Right lung (tissue), 2 donors: ENCODE measurements at regions not wholly inside any gene's neighbourhood (a gene's known extent, or its start where the extent isn't known, plus 50 kb on each side); places are given as distances from the start of the nearest gene placed in this dataset.
"Not testable (repeated sequence)": the region's sequence is repeated elsewhere in the genome, so short reads cannot be mapped to it uniquely, and the experiment has no call there.

Experiments used
- DNase-seq, 2 donors: peaks; one replicate each; pipeline ENCODE4 v3.0.0-alpha.2; 2013

GRCh38 chr12:58647495-58647894 is 272.8 kb downstream of the LRIG3 start:
- no peak for DNase-seq

- no peak for DNase-seq
These were observed 272.1 kb downstream of the LRIG3 start for GRCh38 chr12:58648176-58648575.

- no peak for DNase-seq
These were observed 268.5 kb downstream of the LRIG3 start for GRCh38 chr12:58651850-58652249.

DNA sequence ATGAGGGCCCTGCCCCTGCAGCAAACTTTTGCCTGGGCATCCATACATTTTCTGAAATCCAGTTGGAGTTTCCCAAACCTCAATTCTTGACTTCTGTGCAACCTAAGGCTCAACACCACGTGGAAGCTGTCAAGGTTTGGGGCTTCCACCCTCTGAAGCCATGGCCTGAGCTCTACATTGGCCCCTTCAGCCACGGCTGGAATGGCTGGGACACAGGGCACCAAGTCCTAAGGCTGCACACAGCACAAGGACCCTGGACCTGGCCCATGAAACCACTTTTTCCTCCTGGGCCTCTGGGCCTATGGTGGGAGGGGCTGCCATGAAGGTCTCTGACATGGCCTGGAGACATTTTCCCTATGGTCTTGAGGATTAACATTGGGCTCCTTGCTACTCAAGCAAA is 266.3 kb downstream of the LRIG3 start:
- DNase-seq: no peak

DNA sequence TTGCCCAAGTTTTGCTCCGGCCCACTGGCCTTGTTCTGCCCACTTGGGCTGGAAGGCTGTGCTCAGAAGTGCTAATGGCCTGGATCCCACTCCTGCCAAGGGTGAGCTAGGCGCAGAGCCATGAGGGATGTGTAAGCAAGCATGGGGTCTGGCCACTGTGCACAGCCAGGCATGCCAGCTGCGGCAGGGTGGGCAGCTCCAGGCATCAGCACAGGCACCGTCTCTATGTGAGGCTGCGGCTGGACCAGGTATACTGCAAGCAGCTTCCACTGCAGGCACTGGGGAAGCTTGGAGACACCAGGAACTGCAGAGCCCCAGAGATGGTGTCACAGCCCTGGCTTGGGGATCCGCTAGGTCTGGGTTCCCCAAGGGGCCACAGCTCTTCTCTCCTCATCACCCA is 264.9 kb downstream of the LRIG3 start:
- no peak for DNase-seq

DNA sequence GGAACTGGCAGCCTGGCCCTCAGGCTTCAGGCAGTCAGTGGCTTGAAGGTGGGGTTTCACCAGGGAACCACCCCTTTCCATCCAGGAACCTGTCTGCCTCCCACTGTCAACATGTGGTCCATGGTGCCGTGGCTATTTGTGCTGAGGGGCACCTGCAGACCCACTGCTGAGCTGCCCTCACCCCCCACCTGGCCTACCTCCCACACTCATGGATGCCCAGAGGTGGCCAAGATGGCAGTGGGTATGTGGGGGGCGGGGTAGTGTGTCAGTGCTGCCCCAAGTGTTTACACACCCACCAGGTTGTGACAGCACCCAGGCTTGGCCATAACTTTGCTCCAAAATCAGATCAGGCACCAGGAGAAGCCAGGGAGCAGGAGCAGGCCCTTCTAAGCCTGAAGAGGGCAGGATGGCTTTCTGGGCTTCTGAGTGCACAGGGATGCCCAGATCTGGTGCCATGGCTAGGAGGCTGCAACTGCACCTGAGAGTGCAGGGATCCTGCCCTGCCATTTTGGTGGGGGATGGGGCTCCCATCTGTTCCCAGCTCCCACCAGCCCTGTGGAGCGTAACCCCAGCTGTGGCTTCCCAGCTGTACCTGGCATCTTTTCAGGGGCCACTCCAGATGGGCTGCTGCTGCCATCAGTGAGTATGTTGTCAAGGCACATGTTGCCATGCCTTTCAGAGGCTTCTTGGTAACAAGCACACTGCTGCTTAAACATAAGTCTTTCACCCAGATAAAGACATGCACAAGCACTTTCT is 263.9 kb downstream of the LRIG3 start:
- DNase-seq: no peak

GRCh38 chr12:58657190-58657589 is 263.1 kb downstream of the LRIG3 start:
- no peak for DNase-seq

DNA sequence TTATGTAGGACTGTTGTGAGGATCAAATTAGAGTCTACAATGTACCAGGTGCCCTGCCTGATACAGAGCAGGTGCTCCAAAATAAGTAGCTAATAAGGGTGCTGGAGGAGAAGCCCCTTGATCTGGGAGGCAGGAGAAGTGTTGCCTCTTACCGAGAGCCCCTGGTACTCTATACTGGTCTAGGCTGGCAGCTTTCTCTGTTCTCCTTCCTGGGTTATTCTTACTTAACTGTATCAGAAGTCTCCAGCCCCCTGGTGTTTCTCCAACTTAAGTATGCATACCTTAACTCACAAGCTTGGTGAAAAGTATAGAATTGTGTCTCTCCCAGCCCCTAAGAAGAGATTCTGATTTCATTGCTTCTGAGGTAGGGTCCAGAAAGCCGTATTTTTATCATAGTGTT is 254.9 kb downstream of the LRIG3 start:
- DNase-seq: no peak

GRCh38 chr12:58668233-58668632 is 252.1 kb downstream of the LRIG3 start:
- DNase-seq: no peak

- no peak for DNase-seq
These were observed 251.4 kb downstream of the LRIG3 start for GRCh38 chr12:58668871-58669270.

DNA sequence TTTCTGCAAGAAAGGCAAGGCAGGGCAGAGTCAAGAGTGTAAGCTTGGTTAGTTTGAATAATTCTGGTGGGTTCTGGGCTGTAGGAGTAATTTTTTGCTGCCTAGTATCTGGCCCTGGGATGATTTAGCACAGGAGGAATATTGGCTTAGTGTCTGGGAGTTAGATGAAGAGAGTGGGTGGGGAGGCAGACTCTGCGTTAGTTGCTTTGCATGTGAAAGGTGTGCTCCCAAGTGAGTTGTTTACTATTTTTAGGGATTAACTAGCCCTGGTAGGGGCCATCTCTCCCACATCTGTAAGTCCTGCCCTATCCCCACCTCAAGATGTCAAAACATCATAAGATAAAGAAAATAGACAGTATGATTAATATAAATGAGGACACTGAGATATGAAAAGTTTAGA is 249.7 kb downstream of the LRIG3 start:
- DNase-seq: no peak

DNA sequence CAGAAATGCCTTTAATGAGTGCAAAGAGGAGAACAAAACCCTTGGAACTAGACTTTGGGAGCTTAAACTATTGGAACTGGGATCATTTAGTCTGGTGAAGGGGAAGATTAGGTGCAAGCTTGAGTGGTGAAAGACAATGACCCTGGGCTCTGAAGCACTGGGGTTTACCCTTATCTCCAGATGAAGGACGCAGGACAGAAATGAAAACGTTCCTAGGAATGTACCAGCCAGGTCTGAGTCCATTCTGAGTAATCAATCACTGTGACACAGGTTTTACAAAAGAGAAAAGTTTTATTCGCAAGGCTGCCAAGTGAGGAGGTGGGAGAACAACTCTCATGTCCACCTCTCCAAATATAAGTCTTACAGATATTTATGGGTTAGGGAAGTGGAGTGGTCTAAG is 249.1 kb downstream of the LRIG3 start:
- no peak for DNase-seq

- no peak for DNase-seq
These were observed 247.3 kb downstream of the LRIG3 start for GRCh38 chr12:58673021-58673420.

- DNase-seq: not testable (repeated sequence)
These were observed 242.5 kb downstream of the LRIG3 start for GRCh38 chr12:58677833-58678232.

- DNase-seq: no peak
These were observed 241.6 kb downstream of the LRIG3 start for GRCh38 chr12:58678753-58679152.

GRCh38 chr12:58681730-58682129 is 238.6 kb downstream of the LRIG3 start:
- no peak for DNase-seq

GRCh38 chr12:58695263-58695662 is 225.0 kb downstream of the LRIG3 start:
- DNase-seq: no peak

DNA sequence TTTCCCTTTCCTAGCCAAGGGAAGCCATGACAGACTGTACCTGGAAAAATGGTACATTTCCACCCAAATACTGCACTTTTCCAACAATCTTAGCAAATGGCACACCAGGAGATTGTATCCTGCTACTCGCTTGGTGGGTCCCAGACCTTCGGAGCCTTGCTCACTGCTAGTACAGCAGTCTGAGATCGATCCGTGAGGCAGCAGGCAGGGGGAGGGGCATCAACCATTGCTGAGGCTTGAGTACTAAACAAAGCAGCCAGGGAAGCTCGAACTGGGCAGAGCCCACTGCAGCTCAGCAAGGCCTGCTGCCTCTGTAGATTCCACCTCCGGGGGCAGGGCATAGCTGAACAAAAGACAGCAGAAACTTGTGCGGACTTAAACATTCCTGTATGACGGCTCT is 218.8 kb downstream of the LRIG3 start:
- DNase-seq: no peak

DNA sequence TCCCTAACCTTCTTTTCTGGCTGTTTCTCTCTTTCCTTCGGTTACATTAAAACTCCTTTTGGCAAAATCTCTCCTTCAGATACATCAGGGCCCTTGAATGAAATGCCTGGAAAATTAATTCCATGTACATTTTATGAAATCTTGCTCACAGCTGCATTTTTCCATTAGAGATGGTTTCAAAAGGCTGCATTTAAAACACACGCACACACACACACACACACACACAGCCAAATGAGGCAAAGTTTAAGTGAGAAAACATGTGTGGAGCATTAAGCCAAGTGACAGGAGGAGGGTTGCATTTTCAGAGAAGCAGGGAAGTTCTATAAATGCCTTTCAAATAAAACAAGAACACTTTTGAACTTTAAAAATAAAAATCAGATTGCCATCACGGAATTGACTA is 216.4 kb downstream of the LRIG3 start:
- peak; percentile 40 to 52 for DNase-seq

GRCh38 chr12:58704770-58705169 is 215.5 kb downstream of the LRIG3 start:
- DNase-seq: not testable (repeated sequence)

- no peak for DNase-seq
These were observed 209.4 kb downstream of the LRIG3 start for GRCh38 chr12:58710901-58711300.

DNA sequence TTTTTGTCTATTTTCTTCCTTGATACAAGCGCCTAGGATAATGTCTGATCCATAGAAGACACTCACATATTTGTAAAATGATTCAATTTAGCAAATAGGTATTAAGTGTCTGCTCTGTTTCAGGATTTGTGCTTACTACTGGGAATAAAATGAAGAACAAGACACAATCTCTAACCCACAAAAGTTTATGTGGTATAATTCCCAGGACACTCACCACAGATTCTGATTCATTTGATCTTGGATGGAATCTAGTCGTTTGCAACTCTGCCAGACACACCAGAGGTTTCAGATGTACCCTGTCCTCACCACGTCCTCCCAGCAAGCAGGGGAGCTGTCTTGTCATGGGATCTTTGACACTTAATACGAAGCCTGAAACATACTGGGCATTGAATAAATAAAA is 208.3 kb downstream of the LRIG3 start:
- DNase-seq: no peak

GRCh38 chr12:58712976-58713375 is 207.3 kb downstream of the LRIG3 start:
- no peak for DNase-seq

GRCh38 chr12:58719161-58719560 is 201.1 kb downstream of the LRIG3 start:
- DNase-seq: no peak
